MM.1S (cell line): ENCODE measurements at regions not wholly inside any gene's neighbourhood (a gene's known extent, or its start where the extent isn't known, plus 50 kb on each side); places are given as distances from the start of the nearest gene placed in this dataset.

Experiments
- DNase-seq: peaks from one replicate; pipeline ENCODE4 v3.0.0-alpha.2; 2015
- H2AFZ ChIP-seq: fragments of 300-600 bp; sonication (generic); 2 replicates; pipeline ENCODE4 v1.6.0; 2016; ENCODE audit warnings: antibody characterized with exemption, low read length
- H3F3A ChIP-seq: fragments of 300-600 bp; sonication (generic); 2 replicates; pipeline ENCODE4 v1.6.1; 2016; ENCODE audit warnings: mild to moderate bottlenecking, antibody characterized with exemption, low read length, moderate library complexity, mixed read lengths; ENCODE audit not compliant: insufficient read depth
- H3K27ac ChIP-seq: fragments of 300-600 bp; sonication (generic); 2 replicates; pipeline ENCODE4 v1.5.1; 2016; ENCODE audit warnings: mild to moderate bottlenecking, low read length
- H3K27me3 ChIP-seq: fragments of 300-600 bp; sonication (generic); replicated peaks from 2 replicates; pipeline ENCODE4 v1.6.0; 2016; ENCODE audit warnings: low read length; ENCODE audit not compliant: insufficient read depth
- H3K36me3 ChIP-seq: fragments of 300-600 bp; sonication (generic); replicated peaks from 2 replicates; pipeline ENCODE4 v1.6.1; 2016; ENCODE audit warnings: mild to moderate bottlenecking, low read length, mixed read lengths; ENCODE audit not compliant: insufficient read depth
- H3K4me1 ChIP-seq: fragments of 300-600 bp; sonication (generic); 2 replicates; pipeline ENCODE4 v1.6.1; 2016; ENCODE audit warnings: low read length, mixed read lengths
- H3K4me2 ChIP-seq: fragments of 300-600 bp; sonication (generic); 2 replicates; pipeline ENCODE4 v1.6.0; 2016; ENCODE audit warnings: low read depth, low read length
- H3K4me3 ChIP-seq: fragments of 300-600 bp; sonication (generic); 2 replicates; pipeline ENCODE4 v1.5.1; 2016; ENCODE audit warnings: low read length, mixed read lengths
- H3K79me2 ChIP-seq: fragments of 300-600 bp; sonication (generic); 2 replicates; pipeline ENCODE4 v1.6.1; 2016; ENCODE audit warnings: mixed run types, low read length, mixed read lengths
- H3K9ac ChIP-seq: fragments of 300-600 bp; sonication (generic); 2 replicates; pipeline ENCODE4 v1.6.1; 2016; ENCODE audit warnings: low read length, mixed read lengths
- H3K9me2 ChIP-seq: fragments of 300-600 bp; sonication (generic); replicated peaks from 2 replicates; pipeline ENCODE4 v1.6.1; 2016; ENCODE audit warnings: mild to moderate bottlenecking, low read length, mixed read lengths; ENCODE audit not compliant: insufficient read depth
- H3K9me3 ChIP-seq: fragments of 300-600 bp; sonication (generic); replicated peaks from 2 replicates; pipeline ENCODE4 v1.6.1; 2016; ENCODE audit warnings: mild to moderate bottlenecking, low read length, mixed read lengths; ENCODE audit not compliant: insufficient read depth
- H4K20me1 ChIP-seq: fragments of 300-600 bp; sonication (generic); 2 replicates; pipeline ENCODE4 v1.6.1; 2016; ENCODE audit warnings: mild to moderate bottlenecking, low read length, moderate library complexity, mixed read lengths; ENCODE audit not compliant: insufficient read depth
- CTCF ChIP-seq: fragments of 300-600 bp; sonication (generic); IDR thresholded peaks from 2 replicates; pipeline ENCODE4 v1.5.1; 2016; ENCODE audit warnings: antibody characterized with exemption, low read length, mixed read lengths
- EZH2 ChIP-seq: fragments of 300-600 bp; sonication (generic); optimal IDR thresholded peaks from 2 replicates; pipeline ENCODE3; 2017; ENCODE audit warnings: low read depth, mild to moderate bottlenecking, antibody characterized with exemption, low read length, mixed read lengths
- EZH2phosphoT487 ChIP-seq: fragments of 300-600 bp; sonication (generic); IDR thresholded peaks from 2 replicates; pipeline ENCODE4 v1.6.1; 2018; ENCODE audit warnings: antibody characterized with exemption, low read length

GRCh38 chr10:107545717-107546116 is 381.2 kb upstream of the SORCS1 start:
- no peak for TF ChIP-seq CTCF
- TF ChIP-seq EZH2phosphoT487: no peak
- no peak for TF ChIP-seq EZH2
- no peaks in the 10 kb centered on the region for H3K79me2 ChIP-seq
- H3K36me3 ChIP-seq: no peaks in the 10 kb centered on the region
- no peak for DNase-seq
- no peak overlapping the region for H3K4me3 ChIP-seq
- no peak overlapping the region for H3K9ac ChIP-seq
- H3K4me1 ChIP-seq: no peaks in the 10 kb centered on the region
- no peaks in the 10 kb centered on the region for H3F3A ChIP-seq
- H4K20me1 ChIP-seq: no peaks in the 10 kb centered on the region
- no peak overlapping the region for H3K27ac ChIP-seq
- no peaks in the 10 kb centered on the region for H3K9me3 ChIP-seq
- H3K9me2 ChIP-seq: no peaks in the 10 kb centered on the region
- no peak overlapping the region for H2AFZ ChIP-seq
- no peak overlapping the region for H3K4me2 ChIP-seq
- H3K27me3 ChIP-seq: no peaks in the 10 kb centered on the region

GRCh38 chr10:107544706-107545520 is 380.4 kb upstream of the SORCS1 start:
- no peak overlapping the region for H3K27ac ChIP-seq
- no peaks in the 10 kb centered on the region for H3K9me2 ChIP-seq

GRCh38 chr10:107542607-107543006 is 378.1 kb upstream of the SORCS1 start:
- no peak overlapping the region for H3K4me3 ChIP-seq
- no peak overlapping the region for H3K4me2 ChIP-seq
- H3K9ac ChIP-seq: no peak overlapping the region
- H2AFZ ChIP-seq: no peak overlapping the region
- no peaks in the 10 kb centered on the region for H3K9me3 ChIP-seq
- no peaks in the 10 kb centered on the region for H3K27me3 ChIP-seq
- no peaks in the 10 kb centered on the region for H4K20me1 ChIP-seq
- no peaks in the 10 kb centered on the region for H3K9me2 ChIP-seq
- H3K4me1 ChIP-seq: no peaks in the 10 kb centered on the region
- TF ChIP-seq EZH2phosphoT487 (no peak), CTCF (no peak)
- no peak for DNase-seq
- H3F3A ChIP-seq: no peaks in the 10 kb centered on the region
- H3K79me2 ChIP-seq: no peaks in the 10 kb centered on the region
- H3K27ac ChIP-seq: no peak overlapping the region
- H3K36me3 ChIP-seq: no peaks in the 10 kb centered on the region

More at GRCh38 chr10:107544706-107545520, 380.4 kb upstream of the SORCS1 start:
- Histone ChIP-seq H3K4me3 (no peak overlapping the region), H3K9me3 (no peaks in the 10 kb centered on the region), H3K27me3 (no peaks in the 10 kb centered on the region), H3K4me2 (no peak overlapping the region), H3K36me3 (no peaks in the 10 kb centered on the region), H2AFZ (no peak overlapping the region), H4K20me1 (no peaks in the 10 kb centered on the region), H3F3A (no peaks in the 10 kb centered on the region), H3K79me2 (no peaks in the 10 kb centered on the region), H3K4me1 (no peaks in the 10 kb centered on the region), H3K9ac (no peak overlapping the region)
- no peak for DNase-seq
- no peak for TF ChIP-seq EZH2
- TF ChIP-seq EZH2phosphoT487: no peak
- TF ChIP-seq CTCF: no peak
